GM04503 (cell line): ENCODE measurements at regions not wholly inside any gene's neighbourhood (a gene's known extent, or its start where the extent isn't known, plus 50 kb on each side); places are given as distances from the start of the nearest gene placed in this dataset.
"Not testable (repeated sequence)": the region's sequence is repeated elsewhere in the genome, so short reads cannot be mapped to it uniquely, and the experiment has no call there.

Source experiments
- DNase-seq: peaks from one replicate; pipeline ENCODE4 v3.0.0-alpha.2; 2012; ENCODE audit warnings: low read depth

DNA sequence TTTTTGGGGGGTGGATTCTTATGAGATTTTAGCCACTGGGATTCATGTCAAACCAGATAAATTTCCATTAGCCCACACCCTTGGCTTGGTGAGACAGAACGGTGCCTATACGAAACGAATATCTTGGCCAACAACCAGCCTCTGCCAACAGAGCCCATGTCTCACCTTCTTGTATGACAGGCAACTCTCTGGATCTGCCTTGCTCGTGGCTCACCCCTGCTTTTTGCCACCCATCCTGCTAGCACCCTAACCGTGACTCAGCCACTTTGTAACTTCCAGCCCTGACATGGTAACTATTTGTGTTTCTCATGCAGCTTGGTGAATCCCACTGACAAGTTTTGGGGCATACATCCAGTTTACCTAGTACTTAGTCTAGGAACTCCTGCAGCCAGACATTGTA lies 457.0 kb downstream of the SPATA31D1 start:
- no peak for DNase-seq

DNA sequence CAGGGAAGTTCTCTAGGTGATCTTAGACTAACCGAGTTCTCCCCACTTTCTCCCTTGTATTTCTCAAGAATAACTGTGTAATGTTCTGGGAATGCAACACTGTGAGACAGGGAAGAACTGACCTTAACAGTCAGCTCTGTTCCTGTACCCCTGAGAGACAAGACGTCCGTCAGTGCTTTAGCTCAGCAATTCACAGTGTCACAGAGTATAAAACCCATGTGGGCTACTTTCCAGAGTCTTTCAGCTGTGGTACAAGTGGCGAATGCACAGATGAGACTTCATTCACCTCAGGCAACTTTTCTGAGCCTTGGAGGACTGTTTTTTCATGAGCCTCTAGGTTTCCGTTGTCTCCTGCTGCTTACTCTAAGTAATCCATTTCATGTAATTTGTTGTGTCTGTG lies 458.8 kb downstream of the SPATA31D1 start:
- DNase-seq, result no peak

DNA sequence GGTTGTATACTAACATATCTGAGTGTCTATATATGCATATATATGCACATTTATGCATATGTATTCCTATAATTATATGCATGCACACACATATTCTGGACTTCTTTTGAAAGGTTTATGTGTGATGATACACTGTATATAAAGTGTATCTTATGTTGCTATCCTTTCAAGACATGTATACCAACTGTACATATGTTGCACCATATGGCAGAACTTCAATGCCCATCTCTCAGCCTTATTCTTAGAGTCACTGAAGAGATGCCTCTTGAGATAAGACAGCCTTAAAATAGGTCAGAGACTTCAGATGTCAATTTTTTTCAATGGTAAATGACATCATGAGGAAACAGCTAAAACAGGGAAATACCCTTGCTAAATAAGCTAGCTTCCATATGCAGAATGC lies 461.4 kb downstream of the SPATA31D1 start:
- DNase-seq, result no peak

DNA sequence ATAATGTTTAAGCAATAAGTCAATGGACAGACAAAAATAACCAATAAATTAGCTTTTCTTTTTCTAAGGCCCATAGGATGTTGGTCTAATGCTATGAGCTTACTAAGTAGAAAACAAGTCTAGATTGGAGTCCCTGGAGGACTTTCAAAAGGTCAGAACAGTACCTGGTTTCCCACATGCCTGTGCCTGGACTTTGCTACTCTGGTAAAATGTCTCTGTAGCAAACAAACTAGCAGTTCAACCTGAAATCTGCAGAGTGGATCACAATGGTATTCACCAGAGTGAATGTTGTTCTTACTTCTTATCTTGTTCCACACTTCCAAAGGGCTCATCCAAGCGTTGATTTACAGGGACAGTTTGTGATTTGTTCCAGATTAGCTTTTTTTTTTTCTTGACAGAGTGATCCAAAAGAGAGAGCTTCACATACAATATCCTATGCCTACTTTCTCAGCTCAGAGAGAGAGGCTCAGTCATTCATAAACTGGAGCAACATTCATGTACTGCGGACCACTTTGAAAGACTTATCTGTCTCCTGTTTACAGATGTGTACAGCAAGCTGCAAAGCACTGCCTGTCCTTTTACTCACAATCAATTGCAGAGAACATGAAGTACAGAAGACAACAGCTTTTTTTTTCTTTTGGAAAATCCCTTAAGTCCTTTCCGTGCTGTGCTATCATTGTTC lies 466.1 kb downstream of the SPATA31D1 start:
- no peak for DNase-seq

GRCh38 chr9:82456642-82457041 lies 468.1 kb downstream of the SPATA31D1 start:
- peak; percentile 33 for DNase-seq

GRCh38 chr9:82457298-82457697 lies 468.7 kb downstream of the SPATA31D1 start:
- no peak for DNase-seq

GRCh38 chr9:82457891-82458290 lies 469.3 kb downstream of the SPATA31D1 start:
- no peak for DNase-seq

- no peak for DNase-seq
These were observed 469.7 kb downstream of the SPATA31D1 start for GRCh38 chr9:82458296-82458695.

DNA sequence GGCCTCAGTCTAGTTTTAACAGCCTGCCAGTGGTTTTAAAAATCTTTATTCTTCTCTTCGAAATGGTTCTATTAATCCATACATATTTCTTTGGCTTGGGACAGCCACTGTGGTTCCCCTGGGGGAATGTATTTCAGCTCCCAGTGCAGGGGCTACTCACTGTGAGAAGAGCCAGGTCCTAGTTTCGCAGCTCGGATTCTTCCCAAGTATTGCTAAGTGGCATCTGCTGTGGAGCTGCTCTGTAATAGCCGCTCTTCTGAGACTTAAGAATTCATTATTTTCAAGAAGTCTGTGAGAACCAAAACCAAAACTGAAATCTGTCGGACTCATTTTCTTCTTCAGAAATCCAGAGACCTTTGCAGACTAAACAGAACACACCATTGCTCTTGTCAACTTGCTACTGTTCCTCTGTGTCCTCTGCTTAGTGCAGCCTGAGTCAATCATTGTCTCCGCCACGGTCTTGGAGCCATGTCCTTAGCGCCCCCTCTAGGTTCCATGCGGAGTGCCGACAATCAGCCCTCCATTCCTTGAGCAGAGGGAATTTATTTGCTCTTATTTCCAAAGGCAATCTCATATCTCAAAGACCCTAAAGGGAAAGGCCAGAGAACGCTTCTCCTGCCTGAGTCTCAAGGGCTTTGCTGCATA lies 478.2 kb downstream of the SPATA31D1 start:
- no peak for DNase-seq

- DNase-seq, result no peak
These were observed 478.9 kb downstream of the SPATA31D1 start for GRCh38 chr9:82467436-82467835.

DNA sequence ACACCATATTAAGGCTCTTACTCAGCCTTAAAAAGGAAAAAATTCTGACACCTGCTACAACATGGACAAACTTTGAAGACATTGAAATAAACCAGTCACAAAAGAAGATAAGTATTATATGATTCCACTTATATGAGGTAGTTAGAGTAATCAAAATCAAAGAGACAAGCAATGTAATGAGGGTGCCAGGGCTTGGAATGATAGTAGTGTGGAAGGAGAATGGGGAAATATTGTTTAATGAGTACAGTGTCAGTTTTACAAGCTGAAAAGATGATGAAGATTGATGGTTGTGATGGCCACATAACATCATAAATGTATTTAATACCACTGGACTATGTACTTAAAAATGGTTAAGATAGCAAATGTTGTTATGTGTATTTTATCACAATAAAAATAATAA lies 485.7 kb downstream of the SPATA31D1 start:
- no peak for DNase-seq

GRCh38 chr9:82475584-82476301 lies 487.2 kb downstream of the SPATA31D1 start:
- no peak for DNase-seq

DNA sequence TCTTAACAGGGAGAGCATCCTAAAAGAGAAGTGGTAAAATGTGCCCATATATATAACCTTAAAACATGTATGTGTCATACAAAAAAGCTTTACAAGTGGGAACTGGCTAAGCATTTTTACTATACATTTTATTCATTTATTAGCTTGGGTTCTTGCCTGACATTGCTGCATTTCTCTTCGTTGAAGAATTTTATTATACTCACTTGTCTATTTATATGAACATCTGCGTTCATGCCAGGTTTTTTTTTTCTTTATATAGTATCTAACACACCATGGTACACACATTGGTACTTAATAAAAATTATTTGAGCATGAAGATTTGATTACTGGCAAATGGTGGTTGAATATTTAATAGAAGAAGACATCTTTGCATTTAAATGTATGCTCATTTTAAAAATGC lies 492.3 kb downstream of the SPATA31D1 start:
- no peak for DNase-seq

DNA sequence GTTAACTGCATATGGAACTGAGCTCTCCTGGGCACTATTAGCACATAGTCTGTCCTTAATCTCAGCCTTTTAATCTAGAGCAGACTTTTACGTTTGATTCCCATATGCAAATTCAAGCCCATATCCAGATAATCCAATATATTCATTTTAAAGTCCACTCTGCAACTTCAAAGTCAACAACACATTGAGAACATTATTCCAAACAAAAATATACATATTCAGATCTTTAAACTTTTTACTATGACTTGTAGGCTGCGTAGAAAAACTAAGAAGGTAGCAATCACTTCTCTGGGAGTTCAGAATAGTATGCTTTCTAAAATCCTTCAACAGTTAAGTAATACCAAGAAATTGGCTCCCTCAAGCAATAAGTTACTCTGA lies 499.4 kb downstream of the SPATA31D1 start:
- DNase-seq, result no peak

- peak; percentile 85 for DNase-seq
These were observed 500.0 kb downstream of the SPATA31D1 start for GRCh38 chr9:82488313-82489200.

DNA sequence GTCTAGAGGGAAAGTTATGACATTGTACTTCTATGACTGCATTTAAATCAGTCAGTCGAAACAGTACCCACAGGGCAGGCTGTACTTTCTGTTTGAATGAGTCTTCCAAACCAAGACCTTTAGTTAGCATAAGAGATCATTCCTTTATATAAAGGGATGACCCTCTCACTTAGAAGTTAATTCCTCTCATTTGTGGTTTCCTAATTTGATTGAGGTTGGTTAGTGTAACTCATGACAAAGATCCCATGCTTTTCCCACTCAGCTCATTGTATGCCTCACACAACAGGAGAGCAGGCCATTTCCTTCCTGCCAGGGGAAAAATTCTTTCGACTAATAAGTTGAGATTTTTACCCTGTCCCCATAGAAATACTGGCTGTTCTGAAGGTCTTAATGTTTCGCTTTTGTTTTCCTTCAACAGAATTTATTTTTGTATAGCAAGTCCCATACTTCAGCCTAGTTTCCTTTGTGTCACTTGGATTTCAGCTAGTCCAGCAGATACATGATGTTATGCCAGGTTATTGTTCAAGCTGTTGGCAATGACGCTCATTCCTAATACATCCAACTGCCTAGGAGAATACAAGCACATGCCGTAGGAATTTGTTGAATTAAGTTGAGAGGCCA lies 500.7 kb downstream of the SPATA31D1 start:
- no peak for DNase-seq

DNA sequence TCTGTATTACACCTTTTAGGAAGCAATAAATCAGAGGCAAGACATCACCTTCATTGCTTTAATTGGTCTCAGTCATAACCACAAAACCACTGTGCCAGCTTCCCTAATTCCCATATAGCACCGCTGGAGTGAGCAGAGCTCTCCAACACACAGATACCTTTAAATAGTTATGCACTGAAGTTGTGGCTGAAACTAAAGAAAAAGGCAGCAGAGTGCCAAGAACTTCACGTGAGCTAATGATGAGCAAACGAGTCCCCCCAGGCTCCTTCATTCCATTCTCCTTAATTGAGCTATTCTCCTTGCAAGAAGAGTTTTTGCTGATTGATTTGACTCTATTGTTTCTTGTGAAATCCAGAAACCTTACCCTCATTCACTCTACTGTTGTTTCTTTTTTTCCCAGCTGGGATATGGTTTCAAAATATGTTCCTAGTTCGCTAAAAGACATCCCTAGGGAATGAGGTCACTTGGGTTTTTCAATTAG lies 501.5 kb downstream of the SPATA31D1 start:
- DNase-seq, result peak; percentile 67

DNA sequence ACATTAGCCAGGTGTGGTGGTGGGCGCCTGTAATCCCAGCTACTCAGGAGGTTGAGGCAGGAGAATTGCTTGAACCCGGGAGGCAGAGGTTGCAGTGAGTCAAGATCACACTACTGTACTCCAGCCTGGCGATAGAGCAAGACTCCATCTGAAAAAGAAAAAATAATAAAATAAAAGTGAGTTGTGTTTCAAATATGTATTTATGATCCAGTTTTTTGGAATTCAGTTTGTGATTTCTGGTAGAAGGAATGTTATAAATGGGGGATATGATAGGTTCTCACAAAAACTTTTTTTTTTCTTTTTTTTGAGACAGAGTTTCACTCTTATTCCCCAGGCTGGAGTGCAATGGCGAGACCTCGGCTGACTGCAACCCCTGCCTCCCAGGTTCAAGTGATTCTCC lies 502.2 kb downstream of the SPATA31D1 start:
- DNase-seq, result not testable (repeated sequence)

GRCh38 chr9:82491604-82492003 lies 503.0 kb downstream of the SPATA31D1 start:
- no peak for DNase-seq

DNA sequence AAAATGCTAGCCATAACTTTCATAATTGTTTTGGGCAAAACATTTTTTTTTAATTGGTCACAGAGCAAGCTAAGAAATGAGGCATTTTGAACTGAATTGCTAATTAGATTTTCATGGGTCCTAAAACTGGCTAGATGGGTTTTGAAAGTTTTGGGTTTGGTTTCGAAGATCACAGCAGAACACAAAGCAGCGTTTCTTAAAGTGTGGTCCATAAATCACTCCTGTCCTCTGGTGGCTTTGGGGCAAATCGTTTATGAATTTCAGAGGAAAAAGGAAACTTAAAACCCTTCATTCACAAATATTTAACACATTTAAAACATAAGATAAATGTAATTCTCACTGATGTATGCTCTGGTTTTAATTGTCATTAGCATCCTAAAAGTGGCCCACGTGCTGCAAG lies 503.7 kb downstream of the SPATA31D1 start:
- DNase-seq, result no peak

- DNase-seq, result no peak
These were observed 507.6 kb downstream of the SPATA31D1 start for GRCh38 chr9:82495884-82496777.
